Neural cell (in vitro differentiated cells): ENCODE measurements at regions not wholly inside any gene's neighbourhood (a gene's known extent, or its start where the extent isn't known, plus 50 kb on each side); places are given as distances from the start of the nearest gene placed in this dataset.

ENCODE experiments used
- TAF1 ChIP-seq: IDR thresholded peaks from 2 replicates; pipeline ENCODE4 v1.6.1; 2012; ENCODE audit warnings: low read depth
- TF ChIP-seq, protein P1 (sequence below): IDR thresholded peaks from 2 replicates; pipeline ENCODE4 v1.6.1; 2012; ENCODE audit warnings: borderline replicate concordance

DNA sequence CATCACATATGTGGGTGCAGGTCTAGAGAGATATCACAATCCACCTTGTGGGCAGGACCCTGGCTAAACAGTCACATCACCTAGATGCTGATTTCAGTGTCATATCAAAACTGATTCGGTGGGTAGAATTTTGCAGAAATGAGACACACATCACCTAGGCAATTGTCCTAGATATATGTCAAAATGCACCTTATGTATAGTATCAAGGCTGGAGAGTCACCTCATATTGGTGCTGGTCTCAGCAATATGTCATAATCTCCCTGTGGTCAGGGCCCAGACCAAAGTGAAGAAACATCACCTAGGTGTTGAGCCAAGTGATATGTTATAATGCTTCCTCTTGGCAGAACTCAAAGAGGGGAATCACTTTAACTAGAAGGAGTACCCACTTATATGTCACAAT, 905.0 kb upstream of the AMELY start:
- TF ChIP-seq, protein P1, sequence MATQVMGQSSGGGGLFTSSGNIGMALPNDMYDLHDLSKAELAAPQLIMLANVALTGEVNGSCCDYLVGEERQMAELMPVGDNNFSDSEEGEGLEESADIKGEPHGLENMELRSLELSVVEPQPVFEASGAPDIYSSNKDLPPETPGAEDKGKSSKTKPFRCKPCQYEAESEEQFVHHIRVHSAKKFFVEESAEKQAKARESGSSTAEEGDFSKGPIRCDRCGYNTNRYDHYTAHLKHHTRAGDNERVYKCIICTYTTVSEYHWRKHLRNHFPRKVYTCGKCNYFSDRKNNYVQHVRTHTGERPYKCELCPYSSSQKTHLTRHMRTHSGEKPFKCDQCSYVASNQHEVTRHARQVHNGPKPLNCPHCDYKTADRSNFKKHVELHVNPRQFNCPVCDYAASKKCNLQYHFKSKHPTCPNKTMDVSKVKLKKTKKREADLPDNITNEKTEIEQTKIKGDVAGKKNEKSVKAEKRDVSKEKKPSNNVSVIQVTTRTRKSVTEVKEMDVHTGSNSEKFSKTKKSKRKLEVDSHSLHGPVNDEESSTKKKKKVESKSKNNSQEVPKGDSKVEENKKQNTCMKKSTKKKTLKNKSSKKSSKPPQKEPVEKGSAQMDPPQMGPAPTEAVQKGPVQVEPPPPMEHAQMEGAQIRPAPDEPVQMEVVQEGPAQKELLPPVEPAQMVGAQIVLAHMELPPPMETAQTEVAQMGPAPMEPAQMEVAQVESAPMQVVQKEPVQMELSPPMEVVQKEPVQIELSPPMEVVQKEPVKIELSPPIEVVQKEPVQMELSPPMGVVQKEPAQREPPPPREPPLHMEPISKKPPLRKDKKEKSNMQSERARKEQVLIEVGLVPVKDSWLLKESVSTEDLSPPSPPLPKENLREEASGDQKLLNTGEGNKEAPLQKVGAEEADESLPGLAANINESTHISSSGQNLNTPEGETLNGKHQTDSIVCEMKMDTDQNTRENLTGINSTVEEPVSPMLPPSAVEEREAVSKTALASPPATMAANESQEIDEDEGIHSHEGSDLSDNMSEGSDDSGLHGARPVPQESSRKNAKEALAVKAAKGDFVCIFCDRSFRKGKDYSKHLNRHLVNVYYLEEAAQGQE, result no peak
- TF ChIP-seq TAF1, result no peak
